H4 (cell line): ENCODE measurements at regions not wholly inside any gene's neighbourhood (a gene's known extent, or its start where the extent isn't known, plus 50 kb on each side); places are given as distances from the start of the nearest gene placed in this dataset.
"Not testable (repeated sequence)": the region's sequence is repeated elsewhere in the genome, so short reads cannot be mapped to it uniquely, and the experiment has no call there.

Source experiments
- DNase-seq: peaks from one replicate; pipeline ENCODE4 v3.0.0-alpha.2; 2015; ENCODE audit warnings: low spot score

GRCh38 chr10:45515630-45516029 is 141.6 kb downstream of the ALOX5 start:
- DNase-seq, result no peak

- DNase-seq, result no peak
Measured at GRCh38 chr10:45514291-45515270, 140.6 kb downstream of the ALOX5 start.

GRCh38 chr10:45513551-45513950 is 139.5 kb downstream of the ALOX5 start:
- DNase-seq, result no peak

- DNase-seq, result not testable (repeated sequence)
Measured at GRCh38 chr10:45511926-45512325, 137.9 kb downstream of the ALOX5 start.

- no peak for DNase-seq
Measured at GRCh38 chr10:45509491-45509890, 135.5 kb downstream of the ALOX5 start.

DNA sequence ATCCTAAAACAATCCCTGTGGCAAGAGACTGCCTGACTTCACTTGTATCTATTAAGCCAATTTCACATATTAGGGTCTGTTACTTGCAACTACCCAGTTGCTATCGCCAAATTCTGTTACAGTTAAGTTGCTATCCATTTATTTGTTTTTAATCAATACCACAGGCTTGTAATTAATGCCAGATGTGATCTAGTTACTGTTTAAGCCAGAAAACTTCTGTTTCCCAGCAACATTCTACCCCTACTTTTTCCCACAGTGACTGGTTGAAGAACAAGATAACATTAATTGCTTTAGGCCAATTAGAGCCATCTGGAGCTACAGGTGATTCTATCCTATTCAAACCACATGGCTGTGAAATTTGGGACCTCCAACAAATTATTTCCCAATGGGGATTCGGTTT is 131.3 kb downstream of the ALOX5 start:
- no peak for DNase-seq

GRCh38 chr10:45502458-45502857 is 128.4 kb downstream of the ALOX5 start:
- DNase-seq, result no peak

GRCh38 chr10:45501791-45502190 is 127.8 kb downstream of the ALOX5 start:
- DNase-seq, result no peak

GRCh38 chr10:45500798-45501197 is 126.8 kb downstream of the ALOX5 start:
- DNase-seq, result no peak

DNA sequence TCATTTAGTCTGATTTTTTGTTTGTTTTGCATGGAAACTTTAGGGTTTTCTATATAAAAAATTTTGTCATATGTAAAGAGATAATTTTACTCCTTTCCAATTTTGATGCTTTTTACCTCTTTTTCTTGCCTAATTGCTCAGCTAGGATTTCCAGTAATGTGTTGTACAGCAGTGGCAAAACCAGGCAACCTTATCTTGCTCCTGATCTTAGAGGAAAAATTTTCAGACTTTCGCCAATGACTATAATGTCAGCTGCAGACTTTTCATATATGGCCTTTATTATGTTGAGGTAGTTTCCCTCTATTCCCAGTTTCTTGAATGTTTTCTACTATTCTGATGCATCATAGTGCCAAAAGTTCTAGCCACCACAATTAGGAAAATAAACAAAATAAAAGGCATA is 126.3 kb downstream of the ALOX5 start:
- DNase-seq, result no peak

DNA sequence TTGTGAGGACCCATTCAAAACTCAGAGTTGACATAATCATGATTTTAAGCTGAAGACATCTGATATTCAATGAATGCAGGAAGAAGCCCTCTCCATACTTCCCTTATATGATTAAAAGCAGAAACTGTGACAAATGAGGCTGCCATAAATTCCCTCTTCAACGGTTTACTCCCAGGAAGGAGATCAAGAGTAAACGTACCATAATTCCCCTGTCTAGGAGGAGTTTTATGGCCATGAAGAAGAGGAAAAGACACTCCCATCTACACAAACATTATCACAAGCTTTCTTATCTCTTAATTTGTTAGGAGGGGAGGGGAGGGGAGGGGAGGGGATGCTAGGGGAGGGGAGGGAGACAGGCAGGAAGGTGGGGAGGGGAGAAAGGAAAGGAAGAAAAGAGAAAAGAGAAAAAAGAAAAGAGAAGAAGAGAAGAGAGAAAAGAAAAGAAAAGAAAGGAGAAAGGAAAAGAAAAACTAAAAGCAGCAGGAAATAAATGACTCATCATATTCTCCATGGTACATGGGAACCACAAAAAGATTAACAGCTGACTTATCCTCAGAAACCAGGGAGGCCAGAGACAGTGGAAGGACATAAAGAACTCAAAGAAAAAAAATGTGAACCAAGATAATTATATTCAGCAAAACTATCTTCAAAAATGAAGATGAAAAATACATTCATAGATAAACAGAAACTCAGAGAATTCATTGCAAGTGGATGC is 121.6 kb downstream of the ALOX5 start:
- peak; percentile 25 for DNase-seq
